Naive thymus-derived CD4-positive, alpha-beta T cell (primary cell): ENCODE measurements at regions not wholly inside any gene's neighbourhood (a gene's known extent, or its start where the extent isn't known, plus 50 kb on each side); places are given as distances from the start of the nearest gene placed in this dataset.
"Not testable (repeated sequence)": the region's sequence is repeated elsewhere in the genome, so short reads cannot be mapped to it uniquely, and the experiment has no call there.

ENCODE experiments used
- ATAC-seq: fragments of 150-1000 bp; cut with Tn5 transposase; 2 replicates; pipeline ENCODE4 v1.10.0; 2021; ENCODE audit warnings: mild to moderate bottlenecking, moderate library complexity
- CTCF ChIA-PET: fragments of 350-600 bp; sonication (Branson Sonifier 250); formaldehyde crosslinking; loops from one replicate; lab custom pipeline; 2021; ENCODE audit warnings: antibody characterized with exemption; lab: Charles Lee
- POLR2A ChIA-PET: fragments of 350-600 bp; sonication (Branson Sonifier 250); formaldehyde crosslinking; loops from one replicate; lab custom pipeline; 2021; ENCODE audit warnings: antibody characterized with exemption, inconsistent platforms; lab: Charles Lee
- DNase-seq, 9 donors: peaks; one replicate each; pipeline versions ENCODE4 v3.0.0 to v3.0.0-alpha.2; 2020 to 2022; ENCODE audit warnings: mixed read lengths in 1 of 9
- H3K27ac ChIP-seq: one replicate; pipeline ENCODE4 v1.7.0; 2013; ENCODE audit warnings: mild to moderate bottlenecking, low read depth, low read length, moderate library complexity
- H3K27me3 ChIP-seq, 2 donors: one replicate each; pipeline ENCODE4 v1.7.0; 2013; ENCODE audit warnings: low read length in 2 of 2, mild to moderate bottlenecking in 2 of 2, moderate library complexity in 2 of 2; ENCODE audit not compliant: control insufficient read depth in 2 of 2, insufficient read depth in 2 of 2
- H3K36me3 ChIP-seq, 3 experiments: 1 replicate in 2 of 3; 2 replicates in 1 of 3; pipeline ENCODE4 v1.7.0; 2013; ENCODE audit warnings: low read length in 3 of 3, mild to moderate bottlenecking in 3 of 3, moderate library complexity in 1 of 3; ENCODE audit not compliant: insufficient read depth in 3 of 3, control insufficient read depth in 2 of 3
- H3K4me1 ChIP-seq, 2 donors: one replicate each; pipeline ENCODE4 v1.7.0; 2013; ENCODE audit warnings: low read length in 2 of 2, mild to moderate bottlenecking in 2 of 2, moderate library complexity in 1 of 2; ENCODE audit not compliant: control insufficient read depth in 2 of 2, insufficient read depth in 2 of 2
- H3K4me3 ChIP-seq: 2 replicates; pipeline ENCODE4 v1.7.0; 2013; ENCODE audit warnings: mild to moderate bottlenecking, low read length
- H3K9me3 ChIP-seq, 3 experiments: 1 replicate in 2 of 3; 2 replicates in 1 of 3; pipeline ENCODE4 v1.7.0; 2013; ENCODE audit warnings: low read length in 3 of 3; ENCODE audit not compliant: control insufficient read depth in 2 of 3
- H3K27ac Mint-ChIP-seq, 9 donors: one replicate each; pipeline ENCODE4 v1.8.0; 2020 to 2022; ENCODE audit warnings: mixed read lengths in 9 of 9, mild to moderate bottlenecking in 8 of 9, moderate library complexity in 5 of 9, inconsistent platforms in 2 of 9
- H3K27me3 Mint-ChIP-seq, 5 donors: one replicate each; pipeline ENCODE4 v1.8.0; 2021 to 2022; ENCODE audit warnings: mixed read lengths in 5 of 5, mild to moderate bottlenecking in 1 of 5
- H3K36me3 Mint-ChIP-seq, 5 donors: one replicate each; pipeline ENCODE4 v1.8.0; 2020 to 2022; ENCODE audit warnings: mixed read lengths in 5 of 5, mild to moderate bottlenecking in 3 of 5, inconsistent platforms in 1 of 5
- H3K4me1 Mint-ChIP-seq, 7 donors: one replicate each; pipeline ENCODE4 v1.8.0; 2020 to 2022; ENCODE audit warnings: mixed read lengths in 7 of 7, mild to moderate bottlenecking in 3 of 7, inconsistent platforms in 1 of 7
- H3K4me3 Mint-ChIP-seq, 10 donors: one replicate each; pipeline ENCODE4 v1.8.0; 2020 to 2022; ENCODE audit warnings: mild to moderate bottlenecking in 10 of 10, mixed read lengths in 10 of 10, moderate library complexity in 6 of 10, inconsistent platforms in 2 of 10
- H3K9me3 Mint-ChIP-seq, 11 donors: one replicate each; pipeline ENCODE4 v1.8.0; 2020 to 2022; ENCODE audit warnings: mixed read lengths in 11 of 11, mild to moderate bottlenecking in 4 of 11, inconsistent platforms in 1 of 11, moderate library complexity in 1 of 11
- intact Hi-C, 2 donors: fragments of 100-400 bp; cut with micrococcal nuclease; formaldehyde crosslinking; loops; one replicate each; pipeline ENCODE4 v1.15.1; 2023

- Mint-ChIP-seq H3K4me3 (no peak overlapping the region), H3K9me3 (peaks cover 3 to 26% (median 13%) of the 10 kb centered on the region in 11 donors), H3K36me3 (peaks cover 0 to 2% (median 0%) of the 10 kb centered on the region in 5 donors), H3K27me3 (peaks cover 0 to 9% (median 0%) of the 10 kb centered on the region in 5 donors), H3K27ac (no peak overlapping the region), H3K4me1 (no peaks in the 10 kb centered on the region)
- no peak overlapping the region for H3K27ac ChIP-seq
- H3K36me3 ChIP-seq, result no peaks in the 10 kb centered on the region
- no peak overlapping the region for H3K4me3 ChIP-seq
- ChIA-PET POLR2A (no interaction called here), CTCF (no interaction called here)
- no peaks in the 10 kb centered on the region for H3K9me3 ChIP-seq
- H3K4me1 ChIP-seq, result no peaks in the 10 kb centered on the region
- intact Hi-C loops, result no loop called here
- no peak for ATAC-seq
- H3K27me3 ChIP-seq, result no peaks in the 10 kb centered on the region
- no peak for DNase-seq
Measured at GRCh38 chr6:132114201-132114825, 163.1 kb upstream of the CCN2 start.

GRCh38 chr6:132109752-132110151, 158.6 kb upstream of the CCN2 start:
- DNase-seq, H3K27ac Mint-ChIP-seq, ATAC-seq, H3K27me3 Mint-ChIP-seq, H3K27me3 ChIP-seq, intact Hi-C loops, H3K36me3 Mint-ChIP-seq, CTCF ChIA-PET, H3K4me1 ChIP-seq, H3K27ac ChIP-seq, H3K36me3 ChIP-seq, H3K4me3 Mint-ChIP-seq, H3K4me3 ChIP-seq, POLR2A ChIA-PET, H3K9me3 ChIP-seq, H3K4me1 Mint-ChIP-seq: not testable (repeated sequence)
- peaks cover 7 to 50% (median 25%) of the 10 kb centered on the region in 11 donors for H3K9me3 Mint-ChIP-seq

- Mint-ChIP-seq H3K27ac (no peak overlapping the region), H3K36me3 (peaks cover 0 to 7% (median 0%) of the 10 kb centered on the region in 5 donors), H3K9me3 (peaks cover 7 to 50% (median 25%) of the 10 kb centered on the region in 11 donors), H3K4me1 (no peaks in the 10 kb centered on the region), H3K4me3 (no peak overlapping the region), H3K27me3 (peaks cover 0 to 5% (median 0%) of the 10 kb centered on the region in 5 donors)
- Histone ChIP-seq H3K4me3 (no peak overlapping the region), H3K27ac (no peak overlapping the region), H3K9me3 (no peaks in the 10 kb centered on the region), H3K27me3 (no peaks in the 10 kb centered on the region), H3K36me3 (no peaks in the 10 kb centered on the region), H3K4me1 (no peaks in the 10 kb centered on the region)
- POLR2A ChIA-PET, result no interaction called here
- no peak for DNase-seq
- no peak for ATAC-seq
- intact Hi-C loops, result no loop called here
- CTCF ChIA-PET, result interaction anchor here (0.6 kb wide), 1 partner anchor 49 kb away, joined by 3 read pairs; no protein-coding TSS in a partner anchor
Measured at GRCh38 chr6:132107896-132108295, 156.7 kb upstream of the CCN2 start.

GRCh38 chr6:132101535-132101934, 150.4 kb upstream of the CCN2 start:
- Histone ChIP-seq H3K9me3 (no peaks in the 10 kb centered on the region), H3K36me3 (no peaks in the 10 kb centered on the region), H3K27me3 (no peaks in the 10 kb centered on the region), H3K4me3 (no peak overlapping the region), H3K4me1 (no peaks in the 10 kb centered on the region), H3K27ac (no peak overlapping the region)
- DNase-seq, result no peak
- Mint-ChIP-seq H3K4me1 (no peaks in the 10 kb centered on the region), H3K27ac (no peak overlapping the region), H3K4me3 (no peak overlapping the region), H3K36me3 (no peaks in the 10 kb centered on the region), H3K9me3 (peaks cover 0 to 9% (median 4%) of the 10 kb centered on the region in 11 donors), H3K27me3 (peaks cover 0 to 9% (median 4%) of the 10 kb centered on the region in 5 donors)
- ChIA-PET CTCF (interaction anchor here (1.1 kb wide), 1 partner anchor 10 kb away, joined by 4 read pairs; no protein-coding TSS in a partner anchor), POLR2A (no interaction called here)
- intact Hi-C loops, result no loop called here
- ATAC-seq, result no peak

DNA sequence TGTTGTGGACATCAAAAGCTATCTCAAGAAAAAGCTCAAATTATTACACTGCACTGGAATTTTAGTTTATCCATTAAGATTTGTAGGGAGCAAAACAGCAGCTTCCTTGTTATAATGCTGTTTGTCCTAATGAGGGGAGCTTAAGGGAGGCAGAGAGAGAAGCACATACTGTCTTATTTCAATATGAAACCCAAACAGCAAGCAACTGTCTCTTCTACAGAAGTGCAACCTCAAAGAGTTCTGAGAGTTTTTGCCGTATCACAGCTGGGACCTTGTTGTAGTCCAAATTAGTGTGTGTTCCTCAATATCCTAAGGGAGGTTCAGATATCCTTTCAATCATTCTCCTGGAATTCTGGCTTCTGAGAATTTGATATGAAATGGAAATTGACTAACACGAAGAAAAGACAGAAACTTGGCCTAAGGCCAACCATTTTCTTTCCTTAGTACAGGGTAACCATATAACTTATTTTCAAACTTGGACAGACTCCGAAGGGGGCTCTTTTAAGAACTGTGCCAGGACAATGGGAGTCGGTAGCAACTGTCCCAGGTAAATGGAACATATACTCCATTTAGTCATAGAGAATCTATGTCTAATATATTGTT, 149.3 kb upstream of the CCN2 start:
- CTCF ChIA-PET, result interaction anchor here (1.1 kb wide), 1 partner anchor 11 kb away, joined by 4 read pairs; no protein-coding TSS in a partner anchor
- H3K36me3 Mint-ChIP-seq, result no peaks in the 10 kb centered on the region
- intact Hi-C loops, result no loop called here
- no peak overlapping the region for H3K27ac ChIP-seq
- no peak overlapping the region for H3K4me3 ChIP-seq
- no peaks in the 10 kb centered on the region for H3K4me1 Mint-ChIP-seq
- H3K9me3 ChIP-seq, result no peaks in the 10 kb centered on the region
- no peak overlapping the region for H3K27ac Mint-ChIP-seq
- no peaks in the 10 kb centered on the region for H3K36me3 ChIP-seq
- POLR2A ChIA-PET, result no interaction called here
- no peaks in the 10 kb centered on the region for H3K4me1 ChIP-seq
- ATAC-seq (no peak), DNase-seq (no peak)
- H3K27me3 Mint-ChIP-seq, result peaks cover 0 to 9% (median 0%) of the 10 kb centered on the region in 5 donors
- no peak overlapping the region for H3K4me3 Mint-ChIP-seq
- H3K27me3 ChIP-seq, result no peaks in the 10 kb centered on the region
- H3K9me3 Mint-ChIP-seq, result peaks cover 0 to 4% (median 1%) of the 10 kb centered on the region in 11 donors

GRCh38 chr6:132096996-132097395, 145.8 kb upstream of the CCN2 start:
- Mint-ChIP-seq H3K27ac (no peak overlapping the region), H3K27me3 (peaks cover 0 to 9% (median 0%) of the 10 kb centered on the region in 5 donors), H3K36me3 (no peaks in the 10 kb centered on the region), H3K9me3 (peaks cover 0 to 5% (median under 1%) of the 10 kb centered on the region in 11 donors), H3K4me3 (no peak overlapping the region), H3K4me1 (no peaks in the 10 kb centered on the region)
- POLR2A ChIA-PET, result no interaction called here
- Histone ChIP-seq H3K4me1 (no peaks in the 10 kb centered on the region), H3K36me3 (no peaks in the 10 kb centered on the region), H3K4me3 (no peak overlapping the region), H3K27ac (no peak overlapping the region), H3K27me3 (no peaks in the 10 kb centered on the region), H3K9me3 (no peaks in the 10 kb centered on the region)
- no peak for DNase-seq
- intact Hi-C loops, result no loop called here
- no peak for ATAC-seq
- CTCF ChIA-PET, result no interaction called here

- no peak overlapping the region for H3K4me3 ChIP-seq
- Mint-ChIP-seq H3K4me3 (no peak overlapping the region), H3K27ac (no peak overlapping the region), H3K36me3 (no peaks in the 10 kb centered on the region), H3K27me3 (peaks cover 0 to 9% (median 0%) of the 10 kb centered on the region in 5 donors), H3K4me1 (no peaks in the 10 kb centered on the region), H3K9me3 (peaks cover 0 to 10% (median 1%) of the 10 kb centered on the region in 11 donors)
- H3K4me1 ChIP-seq, result no peaks in the 10 kb centered on the region
- CTCF ChIA-PET, result no interaction called here
- H3K9me3 ChIP-seq, result no peaks in the 10 kb centered on the region
- ATAC-seq (no peak), DNase-seq (no peak)
- POLR2A ChIA-PET, result no interaction called here
- no peaks in the 10 kb centered on the region for H3K36me3 ChIP-seq
- H3K27me3 ChIP-seq, result no peaks in the 10 kb centered on the region
- intact Hi-C loops, result no loop called here
- no peak overlapping the region for H3K27ac ChIP-seq
Measured at GRCh38 chr6:132096245-132096644, 145.1 kb upstream of the CCN2 start.
